22Rv1 (cell line): ENCODE measurements at regions not wholly inside any gene's neighbourhood (a gene's known extent, or its start where the extent isn't known, plus 50 kb on each side); places are given as distances from the start of the nearest gene placed in this dataset.

Source experiments
- H3K27ac ChIP-seq: fragments of 450-650 bp; 2 replicates; pipeline ENCODE4 v1.5.1; 2017
- CTCF ChIP-seq: fragments of 450-650 bp; IDR thresholded peaks from 2 replicates; pipeline ENCODE4 v1.5.1; 2017; ENCODE audit warnings: mild to moderate bottlenecking
- ZFX ChIP-seq: fragments of 450-650 bp; IDR thresholded peaks from 2 replicates; pipeline ENCODE4 v1.6.1; 2017; ENCODE audit warnings: antibody characterized with exemption, borderline replicate concordance

- no peak for TF ChIP-seq ZFX
- TF ChIP-seq CTCF, result no peak
These were observed 1564.2 kb upstream of the MIR17HG start for GRCh38 chr13:89783221-89783755.

GRCh38 chr13:89784161-89784809 lies 1563.2 kb upstream of the MIR17HG start:
- TF ChIP-seq CTCF, result no peak
- H3K27ac ChIP-seq, result no peak overlapping the region

More at GRCh38 chr13:89783221-89783755, 1564.2 kb upstream of the MIR17HG start:
- no peak overlapping the region for H3K27ac ChIP-seq

- no peak overlapping the region for H3K27ac ChIP-seq
- TF ChIP-seq ZFX, result no peak
- no peak for TF ChIP-seq CTCF
These were observed 1561.0 kb upstream of the MIR17HG start for GRCh38 chr13:89786531-89786930.

GRCh38 chr13:89790696-89791095 lies 1556.8 kb upstream of the MIR17HG start:
- no peak overlapping the region for H3K27ac ChIP-seq
- no peak for TF ChIP-seq CTCF
- TF ChIP-seq ZFX, result no peak

GRCh38 chr13:89791971-89792630 lies 1555.4 kb upstream of the MIR17HG start:
- no peak overlapping the region for H3K27ac ChIP-seq
- TF ChIP-seq ZFX, result no peak
- no peak for TF ChIP-seq CTCF

- TF ChIP-seq CTCF (no peak), ZFX (no peak)
- H3K27ac ChIP-seq, result no peak overlapping the region
These were observed 1551.3 kb upstream of the MIR17HG start for GRCh38 chr13:89796196-89796595.

- TF ChIP-seq ZFX (no peak), CTCF (no peak)
- H3K27ac ChIP-seq, result no peak overlapping the region
These were observed 1543.6 kb upstream of the MIR17HG start for GRCh38 chr13:89803839-89804238.
